H1 (cell line): ENCODE measurements at regions not wholly inside any gene's neighbourhood (a gene's known extent, or its start where the extent isn't known, plus 50 kb on each side); places are given as distances from the start of the nearest gene placed in this dataset.

Source experiments
- ATF2 ChIP-seq: IDR thresholded peaks from 2 replicates; pipeline ENCODE4 v1.6.1; 2012; ENCODE audit warnings: low read length, inconsistent platforms
- CHD7 ChIP-seq: fragments of 300-600 bp; sonication (generic); IDR thresholded peaks from 2 replicates; pipeline ENCODE4 v1.7.1; 2012; ENCODE audit warnings: low read length, moderate library complexity, mild to moderate bottlenecking, inconsistent platforms; ENCODE audit not compliant: insufficient replicate concordance
- JUN ChIP-seq: IDR thresholded peaks from 2 replicates; pipeline ENCODE4 v1.6.1; 2011; ENCODE audit warnings: low read depth, mild to moderate bottlenecking, improper control_type of control experiment, low read length
- KDM4A ChIP-seq: IDR thresholded peaks from one replicate; pipeline ENCODE4 v1.7.1; 2012; ENCODE audit warnings: low read depth, mild to moderate bottlenecking, moderate library complexity, low read length, inconsistent platforms; ENCODE audit not compliant: severe bottlenecking
- MAX ChIP-seq: IDR thresholded peaks from 2 replicates; pipeline ENCODE4 v1.6.1; 2012; ENCODE audit warnings: inconsistent platforms
- RXRA ChIP-seq: IDR thresholded peaks from 2 replicates; pipeline ENCODE4 v1.6.1; 2011; ENCODE audit warnings: low read depth, mild to moderate bottlenecking, low read length, moderate library complexity; ENCODE audit not compliant: insufficient read depth
- SIN3A ChIP-seq, 2 experiments: IDR thresholded peaks in 1 of 2; conservative IDR thresholded peaks in 1 of 2; 2 replicates each; pipeline ENCODE4 v1.6.1; 2011 to 2012; ENCODE audit warnings: low read length in 2 of 2, improper control_type of control experiment in 1 of 2, low read depth in 1 of 2, mild to moderate bottlenecking in 1 of 2
- TF ChIP-seq, protein P1 (sequence below): IDR thresholded peaks from 2 replicates; pipeline ENCODE4 v1.6.1; 2012; ENCODE audit warnings: inconsistent platforms

- TF ChIP-seq CHD7, result no peak
- TF ChIP-seq MAX, result no peak
- TF ChIP-seq JUN, result no peak
- TF ChIP-seq KDM4A, result no peak
- TF ChIP-seq, protein P1, sequence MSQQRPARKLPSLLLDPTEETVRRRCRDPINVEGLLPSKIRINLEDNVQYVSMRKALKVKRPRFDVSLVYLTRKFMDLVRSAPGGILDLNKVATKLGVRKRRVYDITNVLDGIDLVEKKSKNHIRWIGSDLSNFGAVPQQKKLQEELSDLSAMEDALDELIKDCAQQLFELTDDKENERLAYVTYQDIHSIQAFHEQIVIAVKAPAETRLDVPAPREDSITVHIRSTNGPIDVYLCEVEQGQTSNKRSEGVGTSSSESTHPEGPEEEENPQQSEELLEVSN, result no peak
- TF ChIP-seq SIN3A (conservative IDR thresholded peaks at IDR 0.05 in 1 of 2, IDR thresholded peaks at IDR 0.05 in 1 of 2; ENCODE audit: low read depth in 1 of 2, low read length in 2 of 2), result no peak
- TF ChIP-seq ATF2, result no peak
- TF ChIP-seq RXRA, result no peak
These were observed 53.0 kb downstream of the HELT start (continued) for GRCh38 chr4:185071236-185071811.
